ENCODE measurements at regions not wholly inside any gene's neighbourhood (a gene's known extent, or its start where the extent isn't known, plus 50 kb on each side); places are given as distances from the start of the nearest gene placed in this dataset.

GRCh38 chr16:63442246-63442645 lies 1406.0 kb upstream of the CDH8 start:
- no peak for DNase-seq (ENCODE audit: extremely low spot score, unreplicated experiment)
- Mint-ChIP-seq H3K4me3 (ENCODE audit: unreplicated experiment) (no peak overlapping the region), H3K36me3 (ENCODE audit: unreplicated experiment) (no peaks in the 10 kb centered on the region), H3K27me3 (ENCODE audit: unreplicated experiment) (peaks cover 2% of the 10 kb centered on the region), H3K27ac (ENCODE audit: unreplicated experiment) (no peak overlapping the region), H3K9me3 (ENCODE audit: unreplicated experiment) (no peaks in the 10 kb centered on the region), H3K4me1 (ENCODE audit: unreplicated experiment) (no peaks in the 10 kb centered on the region)
- TF ChIP-seq CTCF (IDR thresholded peaks at IDR 0.05), result no peak

- no peaks in the 10 kb centered on the region for H3K36me3 Mint-ChIP-seq (ENCODE audit: unreplicated experiment)
- H3K27ac Mint-ChIP-seq (ENCODE audit: unreplicated experiment), result no peak overlapping the region
- H3K9me3 Mint-ChIP-seq (ENCODE audit: unreplicated experiment), result no peaks in the 10 kb centered on the region
- TF ChIP-seq CTCF (IDR thresholded peaks at IDR 0.05), result no peak
- no peaks in the 10 kb centered on the region for H3K4me1 Mint-ChIP-seq (ENCODE audit: unreplicated experiment)
- peaks cover 6% of the 10 kb centered on the region for H3K27me3 Mint-ChIP-seq (ENCODE audit: unreplicated experiment)
- no peak overlapping the region for H3K4me3 Mint-ChIP-seq (ENCODE audit: unreplicated experiment)
- DNase-seq (ENCODE audit: extremely low spot score, unreplicated experiment), result no peak
Measured at GRCh38 chr16:63426275-63426870, 1390.1 kb upstream of the CDH8 start.

GRCh38 chr16:63422715-63423114 lies 1386.5 kb upstream of the CDH8 start:
- Mint-ChIP-seq H3K4me3 (ENCODE audit: unreplicated experiment) (no peak overlapping the region), H3K27me3 (ENCODE audit: unreplicated experiment) (peaks cover 6% of the 10 kb centered on the region), H3K4me1 (ENCODE audit: unreplicated experiment) (no peaks in the 10 kb centered on the region), H3K27ac (ENCODE audit: unreplicated experiment) (no peak overlapping the region), H3K9me3 (ENCODE audit: unreplicated experiment) (no peaks in the 10 kb centered on the region), H3K36me3 (ENCODE audit: unreplicated experiment) (no peaks in the 10 kb centered on the region)
- no peak for DNase-seq (ENCODE audit: extremely low spot score, unreplicated experiment)
- no peak for TF ChIP-seq CTCF (IDR thresholded peaks at IDR 0.05)

- no peak for DNase-seq (ENCODE audit: extremely low spot score, unreplicated experiment)
- no peak overlapping the region for H3K27ac Mint-ChIP-seq (ENCODE audit: unreplicated experiment)
- no peak overlapping the region for H3K4me3 Mint-ChIP-seq (ENCODE audit: unreplicated experiment)
- no peaks in the 10 kb centered on the region for H3K4me1 Mint-ChIP-seq (ENCODE audit: unreplicated experiment)
- no peaks in the 10 kb centered on the region for H3K27me3 Mint-ChIP-seq (ENCODE audit: unreplicated experiment)
- H3K9me3 Mint-ChIP-seq (ENCODE audit: unreplicated experiment), result no peaks in the 10 kb centered on the region
- no peak for TF ChIP-seq CTCF (IDR thresholded peaks at IDR 0.05)
- no peaks in the 10 kb centered on the region for H3K36me3 Mint-ChIP-seq (ENCODE audit: unreplicated experiment)
Measured at GRCh38 chr16:63416712-63417111, 1380.5 kb upstream of the CDH8 start.

- no peaks in the 10 kb centered on the region for H3K27me3 Mint-ChIP-seq (ENCODE audit: unreplicated experiment)
- H3K4me3 Mint-ChIP-seq (ENCODE audit: unreplicated experiment), result no peak overlapping the region
- no peak overlapping the region for H3K27ac Mint-ChIP-seq (ENCODE audit: unreplicated experiment)
- H3K36me3 Mint-ChIP-seq (ENCODE audit: unreplicated experiment), result no peaks in the 10 kb centered on the region
- TF ChIP-seq CTCF (IDR thresholded peaks at IDR 0.05), result no peak
- DNase-seq (ENCODE audit: extremely low spot score, unreplicated experiment), result no peak
- no peaks in the 10 kb centered on the region for H3K4me1 Mint-ChIP-seq (ENCODE audit: unreplicated experiment)
- no peaks in the 10 kb centered on the region for H3K9me3 Mint-ChIP-seq (ENCODE audit: unreplicated experiment)
Measured at GRCh38 chr16:63415014-63415413, 1378.8 kb upstream of the CDH8 start.
